Liver (tissue), 7 donors: ENCODE measurements at regions not wholly inside any gene's neighbourhood (a gene's known extent, or its start where the extent isn't known, plus 50 kb on each side); places are given as distances from the start of the nearest gene placed in this dataset.

Experiments
- DNase-seq: peaks from one replicate; pipeline ENCODE4 v3.0.0-alpha.2; 2017; ENCODE audit warnings: low spot score
- H3K27ac ChIP-seq, 2 donors: one replicate each; pipeline ENCODE4 v1.7.0; 2013; ENCODE audit warnings: inconsistent platforms in 2 of 2, low read length in 2 of 2, control low read depth in 1 of 2, low read depth in 1 of 2, mild to moderate bottlenecking in 1 of 2
- H3K27me3 ChIP-seq, 4 donors: one replicate each; pipeline versions ENCODE4 v1.6.1 to v1.7.0; 2013; ENCODE audit warnings: low read length in 3 of 4, inconsistent platforms in 1 of 4, mild to moderate bottlenecking in 1 of 4, moderate library complexity in 1 of 4; ENCODE audit not compliant: control insufficient read depth in 4 of 4, insufficient read depth in 4 of 4
- H3K36me3 ChIP-seq, 4 donors: one replicate each; pipeline versions ENCODE4 v1.6.1 to v1.7.0; 2013; ENCODE audit warnings: low read length in 3 of 4, mild to moderate bottlenecking in 3 of 4, low read depth in 1 of 4, moderate library complexity in 1 of 4; ENCODE audit not compliant: control insufficient read depth in 4 of 4, insufficient read depth in 3 of 4
- H3K4me1 ChIP-seq, 4 donors: one replicate each; pipeline versions ENCODE4 v1.6.1 to v1.7.0; 2013; ENCODE audit warnings: low read length in 3 of 4, mild to moderate bottlenecking in 3 of 4, moderate library complexity in 1 of 4; ENCODE audit not compliant: control insufficient read depth in 4 of 4, insufficient read depth in 4 of 4
- H3K4me3 ChIP-seq, 3 donors: one replicate each; pipeline versions ENCODE4 v1.6.1 to v1.7.0; 2013; ENCODE audit warnings: low read length in 3 of 3, control low read depth in 1 of 3, low read depth in 1 of 3, mild to moderate bottlenecking in 1 of 3
- H3K9ac ChIP-seq, 2 donors: one replicate each; pipeline ENCODE4 v1.7.0; 2013; ENCODE audit warnings: low read length in 2 of 2, mild to moderate bottlenecking in 2 of 2, moderate library complexity in 2 of 2, control low read depth in 1 of 2, low read depth in 1 of 2
- H3K9me3 ChIP-seq, 4 donors: one replicate each; pipeline versions ENCODE4 v1.6.1 to v1.7.0; 2013; ENCODE audit warnings: low read length in 3 of 4; ENCODE audit not compliant: control insufficient read depth in 4 of 4
- FOXA1 ChIP-seq: IDR thresholded peaks from 2 replicates; pipeline ENCODE4 v1.6.1; 2016; ENCODE audit warnings: antibody characterized with exemption
- FOXA2 ChIP-seq: IDR thresholded peaks from 2 replicates; pipeline ENCODE4 v1.6.1; 2016; ENCODE audit warnings: antibody characterized with exemption
- GABPA ChIP-seq, 2 donors: IDR thresholded peaks in 1 of 2; conservative IDR thresholded peaks in 1 of 2; 2 replicates each; pipeline ENCODE4 v1.6.1; 2016; ENCODE audit warnings: antibody characterized with exemption in 2 of 2, mild to moderate bottlenecking in 1 of 2, moderate library complexity in 1 of 2
- HNF4A ChIP-seq, 2 donors: conservative IDR thresholded peaks; 2 replicates each; pipeline ENCODE4 v1.6.1; 2016; ENCODE audit warnings: antibody characterized with exemption in 2 of 2, mild to moderate bottlenecking in 2 of 2
- HNF4G ChIP-seq: IDR thresholded peaks from 2 replicates; pipeline ENCODE4 v1.6.1; 2016; ENCODE audit warnings: antibody characterized with exemption
- JUND ChIP-seq, 2 donors: IDR thresholded peaks; 2 replicates each; pipeline ENCODE4 v1.6.1; 2016; ENCODE audit warnings: antibody characterized with exemption in 2 of 2
- RAD21 ChIP-seq, 2 donors: IDR thresholded peaks; 2 replicates each; pipeline ENCODE4 v1.6.1; 2016; ENCODE audit warnings: antibody characterized with exemption in 2 of 2, mild to moderate bottlenecking in 2 of 2
- SP1 ChIP-seq: IDR thresholded peaks from 2 replicates; pipeline ENCODE4 v1.6.1; 2018; ENCODE audit warnings: antibody characterized with exemption, mild to moderate bottlenecking
- TAF1 ChIP-seq: conservative IDR thresholded peaks from 2 replicates; pipeline ENCODE4 v1.6.1; 2016; ENCODE audit warnings: antibody characterized with exemption, mild to moderate bottlenecking
- YY1 ChIP-seq: IDR thresholded peaks from 2 replicates; pipeline ENCODE4 v1.6.1; 2016; ENCODE audit warnings: antibody characterized with exemption, mild to moderate bottlenecking
- WGBS: extraction: QIAGEN DNeasy Blood & Tissue Kit; methylation state at CpG from one replicate; pipeline ENCODE4 v1.1.7; 2013; 5-methylcytosine and 5-hydroxymethylcytosine counted together
- TF ChIP-seq, protein P1 (sequence below): IDR thresholded peaks from 2 replicates; pipeline ENCODE4 v1.6.1; 2016; ENCODE audit warnings: antibody characterized with exemption, mild to moderate bottlenecking
- TF ChIP-seq, protein P2 (sequence below): IDR thresholded peaks from 2 replicates; pipeline ENCODE4 v1.6.1; 2016; ENCODE audit warnings: antibody characterized with exemption
- TF ChIP-seq, protein P3 (sequence below): IDR thresholded peaks from 2 replicates; pipeline ENCODE4 v1.6.1; 2016; ENCODE audit warnings: antibody characterized with exemption
- TF ChIP-seq, protein P4 (sequence below): IDR thresholded peaks from 2 replicates; pipeline ENCODE4 v1.6.1; 2016; ENCODE audit warnings: antibody characterized with exemption
- donor health status: healthy.
- donor health status: healthy.
- donor health status: healthy.
- donor health status: healthy.

DNA sequence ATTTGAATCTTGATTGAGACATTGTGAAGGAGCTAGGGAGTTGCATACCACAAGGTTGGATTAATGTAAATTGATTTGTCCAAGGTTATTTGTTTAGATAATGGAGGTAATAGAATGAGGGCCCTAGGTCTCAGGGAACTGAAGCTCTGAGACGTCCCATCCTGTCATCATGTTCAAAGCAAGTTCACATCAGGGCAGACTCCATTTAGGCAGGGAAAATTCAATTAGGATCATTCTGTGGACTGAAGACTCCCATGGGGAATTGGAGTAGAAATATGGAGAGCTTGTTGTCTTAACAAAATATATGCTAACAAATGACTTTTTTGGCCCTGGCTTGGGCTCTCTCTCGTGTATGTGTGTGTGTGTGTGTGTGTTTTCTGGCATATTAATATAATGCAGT, 722.0 kb upstream of the ADAMTS16 start (continued):
- TF ChIP-seq, protein P1, sequence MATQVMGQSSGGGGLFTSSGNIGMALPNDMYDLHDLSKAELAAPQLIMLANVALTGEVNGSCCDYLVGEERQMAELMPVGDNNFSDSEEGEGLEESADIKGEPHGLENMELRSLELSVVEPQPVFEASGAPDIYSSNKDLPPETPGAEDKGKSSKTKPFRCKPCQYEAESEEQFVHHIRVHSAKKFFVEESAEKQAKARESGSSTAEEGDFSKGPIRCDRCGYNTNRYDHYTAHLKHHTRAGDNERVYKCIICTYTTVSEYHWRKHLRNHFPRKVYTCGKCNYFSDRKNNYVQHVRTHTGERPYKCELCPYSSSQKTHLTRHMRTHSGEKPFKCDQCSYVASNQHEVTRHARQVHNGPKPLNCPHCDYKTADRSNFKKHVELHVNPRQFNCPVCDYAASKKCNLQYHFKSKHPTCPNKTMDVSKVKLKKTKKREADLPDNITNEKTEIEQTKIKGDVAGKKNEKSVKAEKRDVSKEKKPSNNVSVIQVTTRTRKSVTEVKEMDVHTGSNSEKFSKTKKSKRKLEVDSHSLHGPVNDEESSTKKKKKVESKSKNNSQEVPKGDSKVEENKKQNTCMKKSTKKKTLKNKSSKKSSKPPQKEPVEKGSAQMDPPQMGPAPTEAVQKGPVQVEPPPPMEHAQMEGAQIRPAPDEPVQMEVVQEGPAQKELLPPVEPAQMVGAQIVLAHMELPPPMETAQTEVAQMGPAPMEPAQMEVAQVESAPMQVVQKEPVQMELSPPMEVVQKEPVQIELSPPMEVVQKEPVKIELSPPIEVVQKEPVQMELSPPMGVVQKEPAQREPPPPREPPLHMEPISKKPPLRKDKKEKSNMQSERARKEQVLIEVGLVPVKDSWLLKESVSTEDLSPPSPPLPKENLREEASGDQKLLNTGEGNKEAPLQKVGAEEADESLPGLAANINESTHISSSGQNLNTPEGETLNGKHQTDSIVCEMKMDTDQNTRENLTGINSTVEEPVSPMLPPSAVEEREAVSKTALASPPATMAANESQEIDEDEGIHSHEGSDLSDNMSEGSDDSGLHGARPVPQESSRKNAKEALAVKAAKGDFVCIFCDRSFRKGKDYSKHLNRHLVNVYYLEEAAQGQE, result no peak

DNA sequence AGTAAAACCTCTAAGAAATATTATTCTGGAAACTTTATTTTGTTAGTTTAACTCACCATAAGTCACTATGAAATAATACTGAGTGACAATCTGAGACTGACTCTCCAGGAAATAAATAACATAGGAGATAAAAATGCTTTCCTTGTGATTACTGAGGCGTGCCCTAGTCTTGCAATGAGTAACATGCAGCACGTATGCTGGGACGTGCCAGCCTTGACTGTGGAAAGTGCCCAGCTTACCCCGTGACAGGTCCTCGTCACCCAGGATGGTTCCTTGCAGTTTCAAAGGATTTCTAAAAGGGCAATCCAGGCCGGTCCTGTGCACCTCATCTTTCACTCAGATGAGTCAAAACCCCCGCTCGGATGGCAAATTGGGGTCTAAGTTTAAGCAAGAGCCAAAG, 720.8 kb upstream of the ADAMTS16 start:
- DNase-seq, result no peak
- WGBS, result 54% methylated on average over 8 of the region's 8 CpGs
- Histone ChIP-seq H3K4me3 (no peak overlapping the region), H3K4me1 (no peaks in the 10 kb centered on the region), H3K27me3 (peaks cover 0 to 4% (median 0%) of the 10 kb centered on the region in 4 donors), H3K36me3 (no peaks in the 10 kb centered on the region), H3K9me3 (no peaks in the 10 kb centered on the region), H3K9ac (no peak overlapping the region), H3K27ac (no peak overlapping the region)
- TF ChIP-seq TAF1, result no peak
- TF ChIP-seq RAD21 (IDR thresholded peaks at IDR 0.05), result no peak
- no peak for TF ChIP-seq HNF4A (conservative IDR thresholded peaks at IDR 0.05)
- TF ChIP-seq, protein P2, sequence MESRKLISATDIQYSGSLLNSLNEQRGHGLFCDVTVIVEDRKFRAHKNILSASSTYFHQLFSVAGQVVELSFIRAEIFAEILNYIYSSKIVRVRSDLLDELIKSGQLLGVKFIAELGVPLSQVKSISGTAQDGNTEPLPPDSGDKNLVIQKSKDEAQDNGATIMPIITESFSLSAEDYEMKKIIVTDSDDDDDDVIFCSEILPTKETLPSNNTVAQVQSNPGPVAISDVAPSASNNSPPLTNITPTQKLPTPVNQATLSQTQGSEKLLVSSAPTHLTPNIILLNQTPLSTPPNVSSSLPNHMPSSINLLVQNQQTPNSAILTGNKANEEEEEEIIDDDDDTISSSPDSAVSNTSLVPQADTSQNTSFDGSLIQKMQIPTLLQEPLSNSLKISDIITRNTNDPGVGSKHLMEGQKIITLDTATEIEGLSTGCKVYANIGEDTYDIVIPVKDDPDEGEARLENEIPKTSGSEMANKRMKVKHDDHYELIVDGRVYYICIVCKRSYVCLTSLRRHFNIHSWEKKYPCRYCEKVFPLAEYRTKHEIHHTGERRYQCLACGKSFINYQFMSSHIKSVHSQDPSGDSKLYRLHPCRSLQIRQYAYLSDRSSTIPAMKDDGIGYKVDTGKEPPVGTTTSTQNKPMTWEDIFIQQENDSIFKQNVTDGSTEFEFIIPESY, result no peak
- no peak for TF ChIP-seq YY1
- TF ChIP-seq, protein P3, sequence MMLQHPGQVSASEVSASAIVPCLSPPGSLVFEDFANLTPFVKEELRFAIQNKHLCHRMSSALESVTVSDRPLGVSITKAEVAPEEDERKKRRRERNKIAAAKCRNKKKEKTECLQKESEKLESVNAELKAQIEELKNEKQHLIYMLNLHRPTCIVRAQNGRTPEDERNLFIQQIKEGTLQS, result no peak
- TF ChIP-seq, protein P4, sequence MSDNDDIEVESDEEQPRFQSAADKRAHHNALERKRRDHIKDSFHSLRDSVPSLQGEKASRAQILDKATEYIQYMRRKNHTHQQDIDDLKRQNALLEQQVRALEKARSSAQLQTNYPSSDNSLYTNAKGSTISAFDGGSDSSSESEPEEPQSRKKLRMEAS, result no peak
- TF ChIP-seq GABPA (IDR thresholded peaks at IDR 0.05 in 1 of 2, conservative IDR thresholded peaks at IDR 0.05 in 1 of 2), result no peak
- TF ChIP-seq SP1, result no peak
- TF ChIP-seq HNF4G, result no peak
- TF ChIP-seq, protein P1, result no peak
- TF ChIP-seq FOXA1, result no peak
- TF ChIP-seq JUND (IDR thresholded peaks at IDR 0.05), result no peak
- TF ChIP-seq FOXA2, result no peak
